Activated CD8-positive, alpha-beta T cell treated with anti-CD3 and anti-CD28 coated beads for 36 hours (primary cell): ENCODE measurements at regions not wholly inside any gene's neighbourhood (a gene's known extent, or its start where the extent isn't known, plus 50 kb on each side); places are given as distances from the start of the nearest gene placed in this dataset.

Experiments used
- ATAC-seq: fragments of 200-7000 bp; cut with Tn5 transposase; one replicate; pipeline ENCODE4 v1.10.0; 2021; ENCODE audit warnings: mild to moderate bottlenecking, moderate library complexity
- CTCF ChIA-PET: fragments of 350-600 bp; sonication (Branson Sonifier 250); formaldehyde crosslinking; loops from one replicate; lab custom pipeline; 2021; ENCODE audit warnings: antibody characterized with exemption; lab: Charles Lee
- POLR2A ChIA-PET: fragments of 350-600 bp; sonication (Branson Sonifier 250); formaldehyde crosslinking; loops from one replicate; lab custom pipeline; 2021; ENCODE audit warnings: antibody characterized with exemption; lab: Charles Lee
- DNase-seq: peaks from one replicate; pipeline ENCODE4 v3.0.0-alpha.2; 2020
- H3K27ac Mint-ChIP-seq: one replicate; pipeline ENCODE4 v1.8.0; 2021; ENCODE audit warnings: mild to moderate bottlenecking, mixed read lengths
- H3K27me3 Mint-ChIP-seq: one replicate; pipeline ENCODE4 v1.8.0; 2021; ENCODE audit warnings: mixed read lengths
- H3K36me3 Mint-ChIP-seq: one replicate; pipeline ENCODE4 v1.8.0; 2021; ENCODE audit warnings: low read depth, mixed read lengths
- H3K4me1 Mint-ChIP-seq: one replicate; pipeline ENCODE4 v1.8.0; 2021; ENCODE audit warnings: low read depth, mixed read lengths
- H3K4me3 Mint-ChIP-seq: one replicate; pipeline ENCODE4 v1.8.0; 2021; ENCODE audit warnings: mild to moderate bottlenecking, moderate library complexity, mixed read lengths
- H3K9me3 Mint-ChIP-seq: one replicate; pipeline ENCODE4 v1.8.0; 2021; ENCODE audit warnings: mixed read lengths
- CTCF ChIP-seq: fragments of 200-600 bp; IDR thresholded peaks from one replicate; pipeline ENCODE4 v1.8.0; 2022; ENCODE audit warnings: antibody characterized with exemption, mild to moderate bottlenecking
- intact Hi-C: fragments of 100-400 bp; cut with micrococcal nuclease; formaldehyde crosslinking; loops from one replicate; pipeline ENCODE4 v1.10.0; 2022

- Mint-ChIP-seq H3K36me3 (no peaks in the 10 kb centered on the region), H3K27me3 (no peaks in the 10 kb centered on the region), H3K4me3 (no peak overlapping the region), H3K4me1 (no peaks in the 10 kb centered on the region), H3K27ac (no peak overlapping the region), H3K9me3 (no peaks in the 10 kb centered on the region)
- DNase-seq = no peak
- ChIA-PET CTCF (interaction anchor here (0.8 kb wide), 1 partner anchor 1129 kb away, joined by 3 read pairs; no protein-coding TSS in a partner anchor), POLR2A (no interaction called here)
- intact Hi-C loops = no loop called here
- TF ChIP-seq CTCF = no peak
- no peak for ATAC-seq
Observed at GRCh38 chr16:87229230-87230188, 87.7 kb downstream of the C16orf95 start.

DNA sequence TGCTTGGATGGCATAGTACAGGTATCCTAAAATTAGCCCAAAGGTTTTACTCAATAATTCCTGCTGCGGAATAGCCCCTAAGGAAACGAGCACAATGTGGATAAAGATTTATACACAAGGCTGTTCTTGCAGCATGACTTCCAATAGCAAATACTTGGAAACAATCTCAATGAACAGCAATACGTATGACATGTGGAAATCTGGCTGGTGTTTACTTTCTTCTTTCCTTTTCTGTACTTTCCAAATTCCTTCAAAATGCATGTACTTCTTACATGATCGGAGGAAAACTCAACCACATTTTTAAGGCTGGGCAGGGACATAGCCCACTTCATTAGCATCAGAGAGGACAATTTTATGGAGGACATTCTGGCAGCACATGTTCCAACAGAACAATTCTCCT, 86.6 kb downstream of the C16orf95 start:
- Mint-ChIP-seq H3K4me3 (no peak overlapping the region), H3K27me3 (peaks cover 1% of the 10 kb centered on the region), H3K9me3 (no peaks in the 10 kb centered on the region), H3K4me1 (peaks cover 1% of the 10 kb centered on the region), H3K27ac (no peak overlapping the region), H3K36me3 (no peaks in the 10 kb centered on the region)
- CTCF ChIA-PET = no interaction called here
- intact Hi-C loops = no loop called here
- ATAC-seq (no peak), DNase-seq (no peak)
- no peak for TF ChIP-seq CTCF
- POLR2A ChIA-PET = no interaction called here

DNA sequence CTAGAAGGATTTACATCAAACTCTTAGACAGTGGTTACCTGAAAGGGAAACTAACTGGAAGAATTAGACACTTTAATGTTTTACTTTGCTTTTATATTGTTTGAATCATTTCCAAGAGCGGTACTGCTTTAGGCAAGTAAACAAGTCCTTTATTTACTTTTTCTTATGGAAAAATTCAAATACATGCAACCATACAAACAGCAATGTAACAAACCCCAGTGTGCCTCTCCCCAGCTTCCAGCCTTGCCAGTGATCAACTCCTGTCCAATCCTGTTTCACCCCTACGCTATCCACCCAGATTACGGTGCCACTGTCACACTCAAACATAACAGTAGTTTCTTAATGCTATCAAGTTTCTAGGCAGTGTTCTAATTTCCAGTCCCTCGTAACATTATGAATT, 85.9 kb downstream of the C16orf95 start:
- Mint-ChIP-seq H3K4me1 (peaks cover 8% of the 10 kb centered on the region), H3K27me3 (peaks cover 5% of the 10 kb centered on the region), H3K4me3 (no peak overlapping the region), H3K9me3 (no peaks in the 10 kb centered on the region), H3K27ac (no peak overlapping the region), H3K36me3 (no peaks in the 10 kb centered on the region)
- ChIA-PET CTCF (no interaction called here), POLR2A (no interaction called here)
- no peak for DNase-seq
- no peak for ATAC-seq
- TF ChIP-seq CTCF = no peak
- intact Hi-C loops = no loop called here

GRCh38 chr16:87231911-87232310, 85.3 kb downstream of the C16orf95 start:
- ChIA-PET POLR2A (no interaction called here), CTCF (interaction anchor here (0.6 kb wide), 1 partner anchor 828 kb away, joined by 3 read pairs; no protein-coding TSS in a partner anchor)
- TF ChIP-seq CTCF = no peak
- H3K4me3 Mint-ChIP-seq = no peak overlapping the region
- no peaks in the 10 kb centered on the region for H3K36me3 Mint-ChIP-seq
- no peak overlapping the region for H3K27ac Mint-ChIP-seq
- peaks cover 12% of the 10 kb centered on the region for H3K4me1 Mint-ChIP-seq
- H3K9me3 Mint-ChIP-seq = no peaks in the 10 kb centered on the region
- peaks cover 9% of the 10 kb centered on the region for H3K27me3 Mint-ChIP-seq
- ATAC-seq (no peak), DNase-seq (no peak)
- intact Hi-C loops = no loop called here

DNA sequence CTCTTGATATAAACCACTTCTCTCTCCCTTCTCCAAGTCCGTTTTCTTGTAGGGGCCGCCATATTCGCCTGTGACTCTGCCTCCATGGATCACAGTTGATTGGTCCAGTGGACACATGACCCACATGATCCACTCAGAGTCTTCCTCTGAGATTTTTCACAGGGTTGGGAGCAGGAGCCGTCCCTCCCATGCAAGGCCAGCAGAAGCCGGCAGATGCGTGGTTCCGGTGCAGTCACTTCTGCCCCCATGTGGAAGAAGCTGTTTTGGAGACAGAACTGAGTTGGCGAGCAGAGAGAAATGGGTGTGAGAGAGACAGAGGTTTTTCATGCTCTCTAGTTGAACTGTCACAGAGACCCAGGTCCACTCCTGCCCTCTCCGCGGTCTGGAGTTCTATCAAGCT, 83.3 kb downstream of the C16orf95 start:
- intact Hi-C loops = no loop called here
- Mint-ChIP-seq H3K27me3 (peaks cover 12% of the 10 kb centered on the region), H3K27ac (no peak overlapping the region), H3K4me3 (no peak overlapping the region), H3K9me3 (no peaks in the 10 kb centered on the region), H3K36me3 (no peaks in the 10 kb centered on the region), H3K4me1 (peaks cover 12% of the 10 kb centered on the region)
- ATAC-seq (no peak), DNase-seq (no peak)
- TF ChIP-seq CTCF = no peak
- ChIA-PET CTCF (interaction anchor here (1.1 kb wide), 1 partner anchor 31 kb away, joined by 4 read pairs; no protein-coding TSS in a partner anchor), POLR2A (no interaction called here)
